ENCODE measurements at regions not wholly inside any gene's neighbourhood (a gene's known extent, or its start where the extent isn't known, plus 50 kb on each side); places are given as distances from the start of the nearest gene placed in this dataset.

GRCh38 chr2:118325321-118325955, 237.2 kb downstream of the INSIG2 start:
- no peaks in the 10 kb centered on the region for H3K36me3 ChIP-seq (ENCODE audit: control insufficient read depth, low read length)
- H3K4me2 ChIP-seq (ENCODE audit: low read length): no peak overlapping the region
- no peaks in the 10 kb centered on the region for H3K79me2 ChIP-seq (ENCODE audit: control insufficient read depth, low read length)
- H3K4me1 ChIP-seq (ENCODE audit: control insufficient read depth, low read length): no peaks in the 10 kb centered on the region
- no peaks in the 10 kb centered on the region for H3F3A ChIP-seq (ENCODE audit: control insufficient read depth, insufficient read depth)
- no peaks in the 10 kb centered on the region for H3K9me2 ChIP-seq (replicated peaks; ENCODE audit: control insufficient read depth, low read length)
- H3K27me3 ChIP-seq (ENCODE audit: control insufficient read depth, low read length): no peaks in the 10 kb centered on the region
- no peak overlapping the region for H3K4me3 ChIP-seq (ENCODE audit: low read length)
- TF ChIP-seq CTCF (IDR thresholded peaks at IDR 0.05; ENCODE audit: low read depth, low read length, poor library complexity, severe bottlenecking) (no peak), EZH2phosphoT487 (IDR thresholded peaks at IDR 0.05; ENCODE audit: borderline replicate concordance, low read length) (no peak)
- H3K9me3 ChIP-seq (ENCODE audit: control insufficient read depth, insufficient read depth, low read length): no peaks in the 10 kb centered on the region
- H3K27ac ChIP-seq (ENCODE audit: low read depth, low read length): no peak overlapping the region
- H4K20me1 ChIP-seq (ENCODE audit: control insufficient read depth, insufficient read depth, low read depth, low read length): no peaks in the 10 kb centered on the region

- H3K4me2 ChIP-seq (ENCODE audit: low read length): no peak overlapping the region
- no peaks in the 10 kb centered on the region for H3F3A ChIP-seq (ENCODE audit: control insufficient read depth, insufficient read depth)
- H3K27ac ChIP-seq (ENCODE audit: low read depth, low read length): no peak overlapping the region
- no peak for TF ChIP-seq EZH2phosphoT487 (IDR thresholded peaks at IDR 0.05; ENCODE audit: borderline replicate concordance, low read length)
- TF ChIP-seq CTCF (IDR thresholded peaks at IDR 0.05; ENCODE audit: low read depth, low read length, poor library complexity, severe bottlenecking): no peak
- H3K9me3 ChIP-seq (ENCODE audit: control insufficient read depth, insufficient read depth, low read length): no peaks in the 10 kb centered on the region
- H3K4me1 ChIP-seq (ENCODE audit: control insufficient read depth, low read length): no peaks in the 10 kb centered on the region
- H3K79me2 ChIP-seq (ENCODE audit: control insufficient read depth, low read length): no peaks in the 10 kb centered on the region
- no peaks in the 10 kb centered on the region for H3K36me3 ChIP-seq (ENCODE audit: control insufficient read depth, low read length)
- H3K9me2 ChIP-seq (replicated peaks; ENCODE audit: control insufficient read depth, low read length): no peaks in the 10 kb centered on the region
- no peak overlapping the region for H3K4me3 ChIP-seq (ENCODE audit: low read length)
- H3K27me3 ChIP-seq (ENCODE audit: control insufficient read depth, low read length): no peaks in the 10 kb centered on the region
- no peaks in the 10 kb centered on the region for H4K20me1 ChIP-seq (ENCODE audit: control insufficient read depth, insufficient read depth, low read depth, low read length)
Observed at GRCh38 chr2:118322406-118322805, 234.1 kb downstream of the INSIG2 start.

GRCh38 chr2:118321432-118322105, 233.3 kb downstream of the INSIG2 start:
- H4K20me1 ChIP-seq (ENCODE audit: control insufficient read depth, insufficient read depth, low read depth, low read length): no peaks in the 10 kb centered on the region
- no peaks in the 10 kb centered on the region for H3K9me2 ChIP-seq (replicated peaks; ENCODE audit: control insufficient read depth, low read length)
- no peaks in the 10 kb centered on the region for H3K9me3 ChIP-seq (ENCODE audit: control insufficient read depth, insufficient read depth, low read length)
- no peaks in the 10 kb centered on the region for H3K79me2 ChIP-seq (ENCODE audit: control insufficient read depth, low read length)
- no peak overlapping the region for H3K4me2 ChIP-seq (ENCODE audit: low read length)
- no peaks in the 10 kb centered on the region for H3K4me1 ChIP-seq (ENCODE audit: control insufficient read depth, low read length)
- TF ChIP-seq EZH2phosphoT487 (IDR thresholded peaks at IDR 0.05; ENCODE audit: borderline replicate concordance, low read length) (no peak), CTCF (IDR thresholded peaks at IDR 0.05; ENCODE audit: low read depth, low read length, poor library complexity, severe bottlenecking) (no peak)
- no peak overlapping the region for H3K27ac ChIP-seq (ENCODE audit: low read depth, low read length)
- H3F3A ChIP-seq (ENCODE audit: control insufficient read depth, insufficient read depth): no peaks in the 10 kb centered on the region
- no peaks in the 10 kb centered on the region for H3K27me3 ChIP-seq (ENCODE audit: control insufficient read depth, low read length)
- no peak overlapping the region for H3K4me3 ChIP-seq (ENCODE audit: low read length)
- no peaks in the 10 kb centered on the region for H3K36me3 ChIP-seq (ENCODE audit: control insufficient read depth, low read length)

Data from DOHH2 (cell line).